ENCODE measurements at regions not wholly inside any gene's neighbourhood (a gene's known extent, or its start where the extent isn't known, plus 50 kb on each side); places are given as distances from the start of the nearest gene placed in this dataset.

- TF ChIP-seq REST (IDR thresholded peaks at IDR 0.05; ENCODE audit: insufficient read depth in 1 of 2, low read depth in 2 of 2, low read length in 2 of 2) (no peak), SIN3A (IDR thresholded peaks at IDR 0.05; ENCODE audit: borderline replicate concordance, insufficient read depth, low read length) (no peak), TAF1 (IDR thresholded peaks at IDR 0.05; ENCODE audit: borderline replicate concordance, insufficient read depth, low read length) (no peak), FOXP2 (optimal IDR thresholded peaks at IDR 0.05; ENCODE audit: borderline replicate concordance, extremely low read depth, extremely low read length, insufficient read depth) (no peak), POLR2AphosphoS5 (IDR thresholded peaks at IDR 0.05; ENCODE audit: low read depth, low read length) (no peak)
Measured at GRCh38 chr20:10943686-10944265, 270.0 kb upstream of the JAG1 start.

GRCh38 chr20:10946124-10946880, 272.5 kb upstream of the JAG1 start:
- no peak for TF ChIP-seq TAF1 (IDR thresholded peaks at IDR 0.05; ENCODE audit: borderline replicate concordance, insufficient read depth, low read length)
- TF ChIP-seq POLR2AphosphoS5 (IDR thresholded peaks at IDR 0.05; ENCODE audit: low read depth, low read length), result no peak
- TF ChIP-seq FOXP2 (optimal IDR thresholded peaks at IDR 0.05; ENCODE audit: borderline replicate concordance, extremely low read depth, extremely low read length, insufficient read depth), result no peak
- TF ChIP-seq REST (IDR thresholded peaks at IDR 0.05; ENCODE audit: insufficient read depth in 1 of 2, low read depth in 2 of 2, low read length in 2 of 2), result no peak
- no peak for TF ChIP-seq SIN3A (IDR thresholded peaks at IDR 0.05; ENCODE audit: borderline replicate concordance, insufficient read depth, low read length)

GRCh38 chr20:10947726-10948125, 273.9 kb upstream of the JAG1 start:
- TF ChIP-seq REST (IDR thresholded peaks at IDR 0.05; ENCODE audit: insufficient read depth in 1 of 2, low read depth in 2 of 2, low read length in 2 of 2) (no peak), SIN3A (IDR thresholded peaks at IDR 0.05; ENCODE audit: borderline replicate concordance, insufficient read depth, low read length) (no peak), FOXP2 (optimal IDR thresholded peaks at IDR 0.05; ENCODE audit: borderline replicate concordance, extremely low read depth, extremely low read length, insufficient read depth) (no peak), POLR2AphosphoS5 (IDR thresholded peaks at IDR 0.05; ENCODE audit: low read depth, low read length) (no peak), TAF1 (IDR thresholded peaks at IDR 0.05; ENCODE audit: borderline replicate concordance, insufficient read depth, low read length) (no peak)

GRCh38 chr20:10949930-10950783, 276.4 kb upstream of the JAG1 start:
- TF ChIP-seq POLR2AphosphoS5 (IDR thresholded peaks at IDR 0.05; ENCODE audit: low read depth, low read length) (no peak), FOXP2 (optimal IDR thresholded peaks at IDR 0.05; ENCODE audit: borderline replicate concordance, extremely low read depth, extremely low read length, insufficient read depth) (no peak), SIN3A (IDR thresholded peaks at IDR 0.05; ENCODE audit: borderline replicate concordance, insufficient read depth, low read length) (no peak), TAF1 (IDR thresholded peaks at IDR 0.05; ENCODE audit: borderline replicate concordance, insufficient read depth, low read length) (no peak), REST (IDR thresholded peaks at IDR 0.05; ENCODE audit: insufficient read depth in 1 of 2, low read depth in 2 of 2, low read length in 2 of 2) (no peak)
